HEK293 (cell line): ENCODE measurements at regions not wholly inside any gene's neighbourhood (a gene's known extent, or its start where the extent isn't known, plus 50 kb on each side); places are given as distances from the start of the nearest gene placed in this dataset.

ENCODE experiments used
- CTCF ChIA-PET: fragments of 350-600 bp; formaldehyde crosslinking; extraction: SDS; loops from one replicate; lab custom pipeline; 2021; ENCODE audit warnings: antibody characterized with exemption; lab: Yijun Ruan, JAX
- POLR2A ChIA-PET: fragments of 300-600 bp; formaldehyde crosslinking; extraction: SDS; loops from one replicate; lab custom pipeline; 2020; ENCODE audit warnings: antibody characterized with exemption, inconsistent platforms; lab: Yijun Ruan, JAX
- H3K27ac ChIP-seq: fragments of 200-500 bp; sonication (Bioruptor generic); 2 replicates; pipeline ENCODE4 v1.5.1; 2014; ENCODE audit warnings: low read depth, low read length, control low read depth, inconsistent platforms; ENCODE audit errors: extremely low read depth
- H3K36me3 ChIP-seq, 2 experiments: fragments of 200-500 bp in 1 of 2; sonication (Bioruptor generic) in 1 of 2; 1 replicate in 1 of 2; 2 replicates in 1 of 2; pipeline ENCODE4 v1.5.1; 2014 to 2017; ENCODE audit warnings: inconsistent platforms in 2 of 2, low read length in 2 of 2; ENCODE audit not compliant: control insufficient read depth in 2 of 2, insufficient read depth in 1 of 2
- H3K4me1 ChIP-seq: fragments of 200-500 bp; sonication (Bioruptor generic); 2 replicates; pipeline ENCODE4 v1.5.1; 2014; ENCODE audit warnings: mild to moderate bottlenecking, low read length, inconsistent platforms; ENCODE audit not compliant: control insufficient read depth, insufficient read depth
- H3K4me3 ChIP-seq: 2 replicates; pipeline ENCODE4 v1.5.1; 2011; ENCODE audit warnings: low read depth, mild to moderate bottlenecking, control low read depth, low read length, moderate library complexity
- H3K9me3 ChIP-seq: fragments of 200-500 bp; sonication (Bioruptor generic); 2 replicates; pipeline ENCODE4 v1.5.1; 2014; ENCODE audit warnings: low read depth, low read length, inconsistent platforms; ENCODE audit not compliant: control insufficient read depth, insufficient read depth
- EGR2 ChIP-seq: fragments of 450-650 bp; formaldehyde crosslinking; IDR thresholded peaks from 2 replicates; pipeline ENCODE4 v1.5.1; 2016; ENCODE audit warnings: low read depth, missing biosample characterization, missing genetic modification characterization
- GLI4 ChIP-seq: fragments of 450-650 bp; formaldehyde crosslinking; IDR thresholded peaks from 2 replicates; pipeline ENCODE4 v1.5.1; 2016; ENCODE audit warnings: missing biosample characterization, missing genetic modification characterization
- IKZF3 ChIP-seq: fragments of 450-650 bp; IDR thresholded peaks from 2 replicates; pipeline ENCODE4 v1.5.0; 2018; ENCODE audit warnings: missing biosample characterization, mild to moderate bottlenecking, missing genetic modification characterization, moderate library complexity
- SCRT2 ChIP-seq: fragments of 450-650 bp; formaldehyde crosslinking; IDR thresholded peaks from 2 replicates; pipeline ENCODE4 v1.5.1; 2016; ENCODE audit warnings: missing biosample characterization, missing genetic modification characterization
- ZNF10 ChIP-seq: fragments of 450-650 bp; formaldehyde crosslinking; IDR thresholded peaks from 2 replicates; pipeline ENCODE4 v1.5.1; 2017; ENCODE audit warnings: missing biosample characterization, missing genetic modification characterization
- ZNF112 ChIP-seq: fragments of 450-650 bp; formaldehyde crosslinking; IDR thresholded peaks from 2 replicates; pipeline ENCODE4 v1.5.0; 2017; ENCODE audit warnings: missing biosample characterization, missing genetic modification characterization
- ZNF146 ChIP-seq: fragments of 450-650 bp; formaldehyde crosslinking; IDR thresholded peaks from 2 replicates; pipeline ENCODE4 v1.5.1; 2016; ENCODE audit warnings: missing biosample characterization, missing genetic modification characterization
- ZNF514 ChIP-seq: fragments of 450-650 bp; formaldehyde crosslinking; IDR thresholded peaks from 2 replicates; pipeline ENCODE4 v1.5.1; 2016; ENCODE audit warnings: missing biosample characterization, missing genetic modification characterization
- ZNF596 ChIP-seq: fragments of 450-650 bp; IDR thresholded peaks from 2 replicates; pipeline ENCODE4 v1.5.0; 2018; ENCODE audit warnings: missing biosample characterization, mild to moderate bottlenecking, missing genetic modification characterization, moderate library complexity
- ZSCAN30 ChIP-seq: fragments of 450-650 bp; IDR thresholded peaks from 2 replicates; pipeline ENCODE4 v1.5.1; 2018; ENCODE audit warnings: missing biosample characterization, mild to moderate bottlenecking, missing genetic modification characterization, moderate library complexity
- TF ChIP-seq, protein P1 (sequence below): fragments of 450-650 bp; formaldehyde crosslinking; IDR thresholded peaks from 2 replicates; pipeline ENCODE4 v1.5.1; 2016; ENCODE audit warnings: missing biosample characterization, missing genetic modification characterization
- TF ChIP-seq, protein P2 (sequence below): fragments of 450-650 bp; formaldehyde crosslinking; IDR thresholded peaks from 2 replicates; pipeline ENCODE4 v1.5.1; 2016; ENCODE audit warnings: missing biosample characterization, missing genetic modification characterization
- TF ChIP-seq, protein P3 (sequence below): fragments of 450-650 bp; formaldehyde crosslinking; IDR thresholded peaks from 2 replicates; pipeline ENCODE4 v1.5.1; 2017; ENCODE audit warnings: missing biosample characterization, missing genetic modification characterization
- TF ChIP-seq, protein P4 (sequence below): fragments of 450-650 bp; formaldehyde crosslinking; IDR thresholded peaks from 2 replicates; pipeline ENCODE4 v1.5.1; 2016; ENCODE audit warnings: missing biosample characterization, missing genetic modification characterization, borderline replicate concordance
- TF ChIP-seq, protein P5 (sequence below): fragments of 450-650 bp; formaldehyde crosslinking; IDR thresholded peaks from 2 replicates; pipeline ENCODE4 v1.5.1; 2016; ENCODE audit warnings: missing biosample characterization, missing genetic modification characterization, borderline replicate concordance
- TF ChIP-seq, protein P6 (sequence below): IDR thresholded peaks from 2 replicates; pipeline ENCODE4 v1.6.1; 2011; ENCODE audit warnings: mild to moderate bottlenecking, low read depth, low read length, borderline replicate concordance
- TF ChIP-seq, protein P7 (sequence below): fragments of 450-650 bp; formaldehyde crosslinking; IDR thresholded peaks from 2 replicates; pipeline ENCODE4 v1.5.1; 2016; ENCODE audit warnings: missing biosample characterization, missing genetic modification characterization

DNA sequence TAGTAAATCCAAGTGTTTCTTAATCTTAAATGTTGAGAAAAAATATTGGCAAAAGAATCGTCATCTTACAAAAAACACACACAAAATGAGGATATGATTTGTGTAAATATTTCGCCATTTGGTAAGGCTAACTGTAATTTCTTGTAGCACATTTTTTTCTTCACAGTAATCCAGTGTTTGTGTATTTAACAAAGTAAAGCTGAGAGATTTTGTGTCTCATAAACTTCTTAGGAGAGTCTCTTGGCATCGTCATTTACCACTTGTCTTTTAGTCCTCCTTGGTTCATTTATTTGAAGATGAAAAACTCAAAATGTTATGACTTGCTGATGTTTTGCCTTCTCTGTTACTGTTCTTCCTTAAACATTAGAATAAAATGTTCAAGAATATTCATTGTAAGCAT, 326.7 kb upstream of the PITX2 start:
- POLR2A ChIA-PET, result no interaction called here
- H3K4me3 ChIP-seq, result no peak overlapping the region

DNA sequence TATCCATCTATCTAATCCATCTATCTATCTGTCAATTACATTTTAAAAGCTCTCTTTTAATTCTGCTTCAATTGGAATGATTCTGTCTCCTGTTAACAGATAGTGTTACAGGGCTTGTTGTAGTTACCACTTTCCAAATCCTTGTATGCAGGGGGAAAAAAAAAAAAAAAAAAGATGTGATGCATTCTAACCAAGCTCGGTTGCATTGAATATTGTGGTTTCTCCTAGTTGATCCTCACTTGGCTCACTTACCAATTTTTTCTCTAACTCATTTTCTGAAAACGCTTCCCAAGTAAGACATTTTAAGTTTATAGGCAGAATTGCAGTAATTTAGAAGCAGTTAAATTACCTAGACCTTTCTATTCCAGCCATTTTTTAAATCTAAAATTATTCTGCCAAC, 327.9 kb upstream of the PITX2 start:
- H3K4me1 ChIP-seq, result peaks cover 8% of the 10 kb centered on the region
- no peak overlapping the region for H3K27ac ChIP-seq
- no peaks in the 10 kb centered on the region for H3K36me3 ChIP-seq
- no peaks in the 10 kb centered on the region for H3K9me3 ChIP-seq
- ChIA-PET POLR2A (no interaction called here), CTCF (no interaction called here)
- H3K4me3 ChIP-seq, result no peak overlapping the region
- TF ChIP-seq ZNF112 (no peak), ZNF596 (tag by site-specific recombination) (no peak), ZSCAN30 (tag by site-specific recombination) (no peak), ZNF10 (tag by site-specific recombination) (no peak), ZNF146 (tag by site-specific recombination) (no peak), EGR2 (no peak), GLI4 (no peak), ZNF514 (tag by site-specific recombination) (no peak)
- TF ChIP-seq, protein P1, sequence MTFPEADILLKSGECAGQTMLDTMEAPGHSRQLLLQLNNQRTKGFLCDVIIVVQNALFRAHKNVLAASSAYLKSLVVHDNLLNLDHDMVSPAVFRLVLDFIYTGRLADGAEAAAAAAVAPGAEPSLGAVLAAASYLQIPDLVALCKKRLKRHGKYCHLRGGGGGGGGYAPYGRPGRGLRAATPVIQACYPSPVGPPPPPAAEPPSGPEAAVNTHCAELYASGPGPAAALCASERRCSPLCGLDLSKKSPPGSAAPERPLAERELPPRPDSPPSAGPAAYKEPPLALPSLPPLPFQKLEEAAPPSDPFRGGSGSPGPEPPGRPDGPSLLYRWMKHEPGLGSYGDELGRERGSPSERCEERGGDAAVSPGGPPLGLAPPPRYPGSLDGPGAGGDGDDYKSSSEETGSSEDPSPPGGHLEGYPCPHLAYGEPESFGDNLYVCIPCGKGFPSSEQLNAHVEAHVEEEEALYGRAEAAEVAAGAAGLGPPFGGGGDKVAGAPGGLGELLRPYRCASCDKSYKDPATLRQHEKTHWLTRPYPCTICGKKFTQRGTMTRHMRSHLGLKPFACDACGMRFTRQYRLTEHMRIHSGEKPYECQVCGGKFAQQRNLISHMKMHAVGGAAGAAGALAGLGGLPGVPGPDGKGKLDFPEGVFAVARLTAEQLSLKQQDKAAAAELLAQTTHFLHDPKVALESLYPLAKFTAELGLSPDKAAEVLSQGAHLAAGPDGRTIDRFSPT (tag by site-specific recombination), result no peak
- TF ChIP-seq, protein P2, sequence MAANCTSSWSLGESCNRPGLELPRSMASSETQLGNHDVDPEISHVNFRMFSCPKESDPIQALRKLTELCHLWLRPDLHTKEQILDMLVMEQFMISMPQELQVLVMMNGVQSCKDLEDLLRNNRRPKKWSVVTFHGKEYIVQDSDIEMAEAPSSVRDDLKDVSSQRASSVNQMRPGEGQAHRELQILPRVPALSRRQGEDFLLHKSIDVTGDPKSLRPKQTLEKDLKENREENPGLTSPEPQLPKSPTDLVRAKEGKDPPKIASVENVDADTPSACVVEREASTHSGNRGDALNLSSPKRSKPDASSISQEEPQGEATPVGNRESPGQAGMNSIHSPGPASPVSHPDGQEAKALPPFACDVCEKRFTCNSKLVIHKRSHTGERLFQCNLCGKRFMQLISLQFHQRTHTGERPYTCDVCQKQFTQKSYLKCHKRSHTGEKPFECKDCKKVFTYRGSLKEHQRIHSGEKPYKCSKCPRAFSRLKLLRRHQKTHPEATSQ (tag by site-specific recombination), result no peak
- TF ChIP-seq, protein P3, sequence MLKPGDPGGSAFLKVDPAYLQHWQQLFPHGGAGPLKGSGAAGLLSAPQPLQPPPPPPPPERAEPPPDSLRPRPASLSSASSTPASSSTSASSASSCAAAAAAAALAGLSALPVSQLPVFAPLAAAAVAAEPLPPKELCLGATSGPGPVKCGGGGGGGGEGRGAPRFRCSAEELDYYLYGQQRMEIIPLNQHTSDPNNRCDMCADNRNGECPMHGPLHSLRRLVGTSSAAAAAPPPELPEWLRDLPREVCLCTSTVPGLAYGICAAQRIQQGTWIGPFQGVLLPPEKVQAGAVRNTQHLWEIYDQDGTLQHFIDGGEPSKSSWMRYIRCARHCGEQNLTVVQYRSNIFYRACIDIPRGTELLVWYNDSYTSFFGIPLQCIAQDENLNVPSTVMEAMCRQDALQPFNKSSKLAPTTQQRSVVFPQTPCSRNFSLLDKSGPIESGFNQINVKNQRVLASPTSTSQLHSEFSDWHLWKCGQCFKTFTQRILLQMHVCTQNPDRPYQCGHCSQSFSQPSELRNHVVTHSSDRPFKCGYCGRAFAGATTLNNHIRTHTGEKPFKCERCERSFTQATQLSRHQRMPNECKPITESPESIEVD (tag by site-specific recombination), result no peak
- TF ChIP-seq, protein P4, sequence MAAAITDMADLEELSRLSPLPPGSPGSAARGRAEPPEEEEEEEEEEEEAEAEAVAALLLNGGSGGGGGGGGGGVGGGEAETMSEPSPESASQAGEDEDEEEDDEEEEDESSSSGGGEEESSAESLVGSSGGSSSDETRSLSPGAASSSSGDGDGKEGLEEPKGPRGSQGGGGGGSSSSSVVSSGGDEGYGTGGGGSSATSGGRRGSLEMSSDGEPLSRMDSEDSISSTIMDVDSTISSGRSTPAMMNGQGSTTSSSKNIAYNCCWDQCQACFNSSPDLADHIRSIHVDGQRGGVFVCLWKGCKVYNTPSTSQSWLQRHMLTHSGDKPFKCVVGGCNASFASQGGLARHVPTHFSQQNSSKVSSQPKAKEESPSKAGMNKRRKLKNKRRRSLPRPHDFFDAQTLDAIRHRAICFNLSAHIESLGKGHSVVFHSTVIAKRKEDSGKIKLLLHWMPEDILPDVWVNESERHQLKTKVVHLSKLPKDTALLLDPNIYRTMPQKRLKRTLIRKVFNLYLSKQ, result no peak
- TF ChIP-seq, protein P5, sequence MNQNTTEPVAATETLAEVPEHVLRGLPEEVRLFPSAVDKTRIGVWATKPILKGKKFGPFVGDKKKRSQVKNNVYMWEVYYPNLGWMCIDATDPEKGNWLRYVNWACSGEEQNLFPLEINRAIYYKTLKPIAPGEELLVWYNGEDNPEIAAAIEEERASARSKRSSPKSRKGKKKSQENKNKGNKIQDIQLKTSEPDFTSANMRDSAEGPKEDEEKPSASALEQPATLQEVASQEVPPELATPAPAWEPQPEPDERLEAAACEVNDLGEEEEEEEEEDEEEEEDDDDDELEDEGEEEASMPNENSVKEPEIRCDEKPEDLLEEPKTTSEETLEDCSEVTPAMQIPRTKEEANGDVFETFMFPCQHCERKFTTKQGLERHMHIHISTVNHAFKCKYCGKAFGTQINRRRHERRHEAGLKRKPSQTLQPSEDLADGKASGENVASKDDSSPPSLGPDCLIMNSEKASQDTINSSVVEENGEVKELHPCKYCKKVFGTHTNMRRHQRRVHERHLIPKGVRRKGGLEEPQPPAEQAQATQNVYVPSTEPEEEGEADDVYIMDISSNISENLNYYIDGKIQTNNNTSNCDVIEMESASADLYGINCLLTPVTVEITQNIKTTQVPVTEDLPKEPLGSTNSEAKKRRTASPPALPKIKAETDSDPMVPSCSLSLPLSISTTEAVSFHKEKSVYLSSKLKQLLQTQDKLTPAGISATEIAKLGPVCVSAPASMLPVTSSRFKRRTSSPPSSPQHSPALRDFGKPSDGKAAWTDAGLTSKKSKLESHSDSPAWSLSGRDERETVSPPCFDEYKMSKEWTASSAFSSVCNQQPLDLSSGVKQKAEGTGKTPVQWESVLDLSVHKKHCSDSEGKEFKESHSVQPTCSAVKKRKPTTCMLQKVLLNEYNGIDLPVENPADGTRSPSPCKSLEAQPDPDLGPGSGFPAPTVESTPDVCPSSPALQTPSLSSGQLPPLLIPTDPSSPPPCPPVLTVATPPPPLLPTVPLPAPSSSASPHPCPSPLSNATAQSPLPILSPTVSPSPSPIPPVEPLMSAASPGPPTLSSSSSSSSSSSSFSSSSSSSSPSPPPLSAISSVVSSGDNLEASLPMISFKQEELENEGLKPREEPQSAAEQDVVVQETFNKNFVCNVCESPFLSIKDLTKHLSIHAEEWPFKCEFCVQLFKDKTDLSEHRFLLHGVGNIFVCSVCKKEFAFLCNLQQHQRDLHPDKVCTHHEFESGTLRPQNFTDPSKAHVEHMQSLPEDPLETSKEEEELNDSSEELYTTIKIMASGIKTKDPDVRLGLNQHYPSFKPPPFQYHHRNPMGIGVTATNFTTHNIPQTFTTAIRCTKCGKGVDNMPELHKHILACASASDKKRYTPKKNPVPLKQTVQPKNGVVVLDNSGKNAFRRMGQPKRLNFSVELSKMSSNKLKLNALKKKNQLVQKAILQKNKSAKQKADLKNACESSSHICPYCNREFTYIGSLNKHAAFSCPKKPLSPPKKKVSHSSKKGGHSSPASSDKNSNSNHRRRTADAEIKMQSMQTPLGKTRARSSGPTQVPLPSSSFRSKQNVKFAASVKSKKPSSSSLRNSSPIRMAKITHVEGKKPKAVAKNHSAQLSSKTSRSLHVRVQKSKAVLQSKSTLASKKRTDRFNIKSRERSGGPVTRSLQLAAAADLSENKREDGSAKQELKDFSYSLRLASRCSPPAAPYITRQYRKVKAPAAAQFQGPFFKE (tag by site-specific recombination), result no peak
- TF ChIP-seq, protein P6, sequence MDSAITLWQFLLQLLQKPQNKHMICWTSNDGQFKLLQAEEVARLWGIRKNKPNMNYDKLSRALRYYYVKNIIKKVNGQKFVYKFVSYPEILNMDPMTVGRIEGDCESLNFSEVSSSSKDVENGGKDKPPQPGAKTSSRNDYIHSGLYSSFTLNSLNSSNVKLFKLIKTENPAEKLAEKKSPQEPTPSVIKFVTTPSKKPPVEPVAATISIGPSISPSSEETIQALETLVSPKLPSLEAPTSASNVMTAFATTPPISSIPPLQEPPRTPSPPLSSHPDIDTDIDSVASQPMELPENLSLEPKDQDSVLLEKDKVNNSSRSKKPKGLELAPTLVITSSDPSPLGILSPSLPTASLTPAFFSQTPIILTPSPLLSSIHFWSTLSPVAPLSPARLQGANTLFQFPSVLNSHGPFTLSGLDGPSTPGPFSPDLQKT, result no peak
- TF ChIP-seq, protein P7, sequence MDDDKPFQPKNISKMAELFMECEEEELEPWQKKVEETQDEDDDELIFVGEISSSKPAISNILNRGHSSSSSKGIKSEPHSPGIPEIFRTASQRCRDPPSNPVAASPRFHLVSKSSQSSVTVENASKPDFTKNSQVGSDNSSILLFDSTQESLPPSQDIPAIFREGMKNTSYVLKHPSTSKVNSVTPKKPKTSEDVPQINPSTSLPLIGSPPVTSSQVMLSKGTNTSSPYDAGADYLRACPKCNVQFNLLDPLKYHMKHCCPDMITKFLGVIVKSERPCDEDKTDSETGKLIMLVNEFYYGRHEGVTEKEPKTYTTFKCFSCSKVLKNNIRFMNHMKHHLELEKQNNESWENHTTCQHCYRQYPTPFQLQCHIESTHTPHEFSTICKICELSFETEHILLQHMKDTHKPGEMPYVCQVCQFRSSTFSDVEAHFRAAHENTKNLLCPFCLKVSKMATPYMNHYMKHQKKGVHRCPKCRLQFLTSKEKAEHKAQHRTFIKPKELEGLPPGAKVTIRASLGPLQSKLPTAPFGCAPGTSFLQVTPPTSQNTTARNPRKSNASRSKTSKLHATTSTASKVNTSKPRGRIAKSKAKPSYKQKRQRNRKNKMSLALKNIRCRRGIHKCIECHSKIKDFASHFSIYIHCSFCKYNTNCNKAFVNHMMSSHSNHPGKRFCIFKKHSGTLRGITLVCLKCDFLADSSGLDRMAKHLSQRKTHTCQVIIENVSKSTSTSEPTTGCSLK (tag by site-specific recombination), result no peak

More for the DNA sequence above, 326.7 kb upstream of the PITX2 start:
- CTCF ChIA-PET, result no interaction called here
- H3K27ac ChIP-seq, result no peak overlapping the region
- peaks cover 2% of the 10 kb centered on the region for H3K4me1 ChIP-seq
- no peaks in the 10 kb centered on the region for H3K36me3 ChIP-seq
- H3K9me3 ChIP-seq, result no peaks in the 10 kb centered on the region
- TF ChIP-seq IKZF3, result no peak
- TF ChIP-seq SCRT2 (tag by site-specific recombination), result no peak
